ENCODE measurements at regions not wholly inside any gene's neighbourhood (a gene's known extent, or its start where the extent isn't known, plus 50 kb on each side); places are given as distances from the start of the nearest gene placed in this dataset.

GRCh38 chr13:105232006-105232405 is 1303.5 kb downstream of the EFNB2 start (continued):
- TF ChIP-seq, protein P1, sequence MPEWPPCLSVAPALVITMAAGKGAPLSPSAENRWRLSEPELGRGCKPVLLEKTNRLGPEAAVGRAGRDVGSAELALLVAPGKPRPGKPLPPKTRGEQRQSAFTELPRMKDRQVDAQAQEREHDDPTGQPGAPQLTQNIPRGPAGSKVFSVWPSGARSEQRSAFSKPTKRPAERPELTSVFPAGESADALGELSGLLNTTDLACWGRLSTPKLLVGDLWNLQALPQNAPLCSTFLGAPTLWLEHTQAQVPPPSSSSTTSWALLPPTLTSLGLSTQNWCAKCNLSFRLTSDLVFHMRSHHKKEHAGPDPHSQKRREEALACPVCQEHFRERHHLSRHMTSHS (tag by site-specific recombination; IDR thresholded peaks at IDR 0.05) = no peak
- TF ChIP-seq ZBTB7A (tag by site-specific recombination; IDR thresholded peaks at IDR 0.05; ENCODE audit: low read depth) (no peak), SP3 (tag by site-specific recombination; IDR thresholded peaks at IDR 0.05) (no peak)

DNA sequence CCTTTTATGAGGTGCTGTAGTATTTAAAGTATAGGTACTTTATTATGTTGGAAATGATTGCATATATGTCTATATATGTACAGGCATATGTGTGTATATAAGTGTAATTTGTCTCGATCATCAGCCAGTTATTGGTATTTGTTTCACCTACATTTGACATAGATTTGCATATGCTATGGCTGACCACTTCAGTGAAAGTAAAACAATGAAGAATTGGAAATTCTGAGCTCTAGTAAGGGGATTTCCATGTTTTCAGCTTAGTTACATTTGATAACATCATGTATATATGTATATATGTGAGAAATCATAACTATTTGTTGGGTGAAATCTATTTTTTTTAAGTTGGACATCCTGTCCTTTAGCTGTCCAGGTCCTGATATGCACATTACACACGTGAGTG is 1303.9 kb downstream of the EFNB2 start:
- ChIA-PET POLR2A (no interaction called here), CTCF (no interaction called here)
- no peaks in the 10 kb centered on the region for H3K4me1 ChIP-seq (ENCODE audit: control insufficient read depth, insufficient read depth, low read length)
- no peak overlapping the region for H3K4me3 ChIP-seq (ENCODE audit: low read depth, low read length)
- TF ChIP-seq ZNF16 (tag by site-specific recombination; IDR thresholded peaks at IDR 0.05; ENCODE audit: low read depth) = no peak
- TF ChIP-seq KLF9 (tag by site-specific recombination; IDR thresholded peaks at IDR 0.05; ENCODE audit: low read depth) = no peak
- TF ChIP-seq GLIS1 (tag by site-specific recombination; IDR thresholded peaks at IDR 0.05) = no peak
- TF ChIP-seq ZNF585B (tag by site-specific recombination; IDR thresholded peaks at IDR 0.05) = no peak
- no peaks in the 10 kb centered on the region for H3K9me3 ChIP-seq (ENCODE audit: control insufficient read depth, insufficient read depth, low read depth, low read length)
- H3K36me3 ChIP-seq (ENCODE audit: control insufficient read depth in 2 of 2, insufficient read depth in 1 of 2, low read length in 2 of 2) = no peaks in the 10 kb centered on the region
- no peak overlapping the region for H3K27ac ChIP-seq (ENCODE audit: extremely low read depth, low read depth, low read length)

DNA sequence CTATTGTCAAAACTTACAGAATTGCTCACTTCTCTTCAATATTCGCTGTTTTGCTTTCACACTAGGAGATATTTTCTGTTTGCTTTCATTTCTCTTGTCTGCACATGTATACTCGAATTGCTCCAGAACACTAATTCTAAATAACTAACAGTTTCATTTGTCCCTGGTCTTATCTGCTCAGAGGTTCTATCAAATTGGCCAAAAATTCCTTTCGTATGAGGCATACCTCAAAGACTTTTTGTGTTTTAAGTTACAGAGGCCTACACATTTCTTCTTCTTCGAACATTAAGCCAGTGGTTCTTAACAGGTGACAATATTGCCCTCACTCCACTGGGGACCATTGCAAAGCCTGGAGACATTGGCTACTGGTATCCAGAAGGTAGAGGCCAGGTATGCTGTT is 1314.6 kb downstream of the EFNB2 start:
- ChIA-PET POLR2A (no interaction called here), CTCF (no interaction called here)
- Histone ChIP-seq H3K36me3 (ENCODE audit: control insufficient read depth in 2 of 2, insufficient read depth in 1 of 2, low read length in 2 of 2) (no peaks in the 10 kb centered on the region), H3K27ac (ENCODE audit: extremely low read depth, low read depth, low read length) (no peak overlapping the region), H3K4me1 (ENCODE audit: control insufficient read depth, insufficient read depth, low read length) (no peaks in the 10 kb centered on the region), H3K4me3 (ENCODE audit: low read depth, low read length) (no peak overlapping the region), H3K9me3 (ENCODE audit: control insufficient read depth, insufficient read depth, low read depth, low read length) (no peaks in the 10 kb centered on the region)
- no peak for TF ChIP-seq ZNF658 (tag by site-specific recombination; IDR thresholded peaks at IDR 0.05)
- no peak for TF ChIP-seq ZBTB1 (tag by site-specific recombination; IDR thresholded peaks at IDR 0.05)
- no peak for TF ChIP-seq ZNF18 (tag by site-specific recombination; IDR thresholded peaks at IDR 0.05)
- no peak for TF ChIP-seq ZNF354C (tag by site-specific recombination; IDR thresholded peaks at IDR 0.05; ENCODE audit: borderline replicate concordance, low read depth)
- TF ChIP-seq KLF1 (tag by site-specific recombination; IDR thresholded peaks at IDR 0.05) = no peak
- TF ChIP-seq ZNF600 (tag by site-specific recombination; IDR thresholded peaks at IDR 0.05) = no peak
- no peak for TF ChIP-seq ZNF629 (tag by site-specific recombination; IDR thresholded peaks at IDR 0.05)
- TF ChIP-seq ZNF792 (tag by site-specific recombination; IDR thresholded peaks at IDR 0.05) = no peak
- no peak for TF ChIP-seq ZNF394 (tag by site-specific recombination; IDR thresholded peaks at IDR 0.05; ENCODE audit: borderline replicate concordance)
- TF ChIP-seq ZNF549 (tag by site-specific recombination; IDR thresholded peaks at IDR 0.05) = no peak
- TF ChIP-seq ZNF175 (tag by site-specific recombination; IDR thresholded peaks at IDR 0.05) = no peak
- TF ChIP-seq ZNF521 (tag by site-specific recombination; IDR thresholded peaks at IDR 0.05) = no peak
- TF ChIP-seq ZNF16 (tag by site-specific recombination; IDR thresholded peaks at IDR 0.05; ENCODE audit: low read depth) = no peak
- TF ChIP-seq ZNF777 (tag by site-specific recombination; IDR thresholded peaks at IDR 0.05; ENCODE audit: borderline replicate concordance) = no peak
- no peak for TF ChIP-seq PRDM1 (tag by site-specific recombination; IDR thresholded peaks at IDR 0.05)

DNA sequence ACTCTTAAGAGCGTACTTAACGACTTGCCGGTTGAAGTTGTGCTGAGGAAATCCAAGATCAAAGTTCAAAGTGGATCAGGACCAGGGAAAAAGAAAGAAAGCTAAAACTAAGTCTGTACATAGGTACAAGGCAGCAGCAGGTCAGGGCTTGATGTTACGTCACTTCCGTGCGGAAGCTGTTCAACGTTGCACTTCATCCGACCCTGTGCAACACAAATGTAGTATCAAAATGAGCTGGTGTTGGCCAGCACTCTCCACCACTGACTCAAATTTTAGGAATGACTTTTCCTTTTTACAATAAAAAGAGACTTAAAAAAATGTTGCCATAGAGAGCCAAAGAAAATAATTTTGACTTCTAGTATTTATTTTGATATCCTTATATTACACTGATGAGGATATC is 1315.4 kb downstream of the EFNB2 start:
- H3K4me3 ChIP-seq (ENCODE audit: low read depth, low read length) = no peak overlapping the region
- no peaks in the 10 kb centered on the region for H3K4me1 ChIP-seq (ENCODE audit: control insufficient read depth, insufficient read depth, low read length)
- POLR2A ChIA-PET = no interaction called here
- H3K36me3 ChIP-seq (ENCODE audit: control insufficient read depth in 2 of 2, insufficient read depth in 1 of 2, low read length in 2 of 2) = no peaks in the 10 kb centered on the region
- H3K9me3 ChIP-seq (ENCODE audit: control insufficient read depth, insufficient read depth, low read depth, low read length) = no peaks in the 10 kb centered on the region
- H3K27ac ChIP-seq (ENCODE audit: extremely low read depth, low read depth, low read length) = no peak overlapping the region
- CTCF ChIA-PET = no interaction called here
- TF ChIP-seq ATF2 (tag by site-specific recombination; IDR thresholded peaks at IDR 0.05; ENCODE audit: low read depth) (no peak), ZNF785 (tag by site-specific recombination; IDR thresholded peaks at IDR 0.05) (no peak), ZNF658 (tag by site-specific recombination; IDR thresholded peaks at IDR 0.05) (no peak), ZNF548 (tag by site-specific recombination; IDR thresholded peaks at IDR 0.05) (no peak), HOXD13 (CRISPR knock-in tag; IDR thresholded peaks at IDR 0.05; ENCODE audit: borderline replicate concordance) (no peak), ZNF266 (tag by site-specific recombination; IDR thresholded peaks at IDR 0.05; ENCODE audit: low read depth) (no peak), ZNF792 (tag by site-specific recombination; IDR thresholded peaks at IDR 0.05) (no peak)
- TF ChIP-seq, protein P1 (tag by site-specific recombination; IDR thresholded peaks at IDR 0.05) = no peak
- TF ChIP-seq, protein P2, sequence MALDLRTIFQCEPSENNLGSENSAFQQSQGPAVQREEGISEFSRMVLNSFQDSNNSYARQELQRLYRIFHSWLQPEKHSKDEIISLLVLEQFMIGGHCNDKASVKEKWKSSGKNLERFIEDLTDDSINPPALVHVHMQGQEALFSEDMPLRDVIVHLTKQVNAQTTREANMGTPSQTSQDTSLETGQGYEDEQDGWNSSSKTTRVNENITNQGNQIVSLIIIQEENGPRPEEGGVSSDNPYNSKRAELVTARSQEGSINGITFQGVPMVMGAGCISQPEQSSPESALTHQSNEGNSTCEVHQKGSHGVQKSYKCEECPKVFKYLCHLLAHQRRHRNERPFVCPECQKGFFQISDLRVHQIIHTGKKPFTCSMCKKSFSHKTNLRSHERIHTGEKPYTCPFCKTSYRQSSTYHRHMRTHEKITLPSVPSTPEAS (tag by site-specific recombination; IDR thresholded peaks at IDR 0.05) = no peak
